Astrocyte (in vitro differentiated cells and primary cell): ENCODE measurements at regions not wholly inside any gene's neighbourhood (a gene's known extent, or its start where the extent isn't known, plus 50 kb on each side); places are given as distances from the start of the nearest gene placed in this dataset.

Experiments used
- DNase-seq: peaks from one replicate; pipeline ENCODE4 v3.0.0-alpha.2; 2010; ENCODE audit warnings: low read depth
- FAIRE-seq: peaks from 2 replicates; lab custom pipeline; 2011; peaks lifted over from hg19 to GRCh38; lab: Jason Lieb, UNC
- H2AFZ ChIP-seq: 2 replicates; pipeline ENCODE4 v1.6.0; 2012; ENCODE audit warnings: low read depth, low read length, inconsistent platforms
- H3K27ac ChIP-seq: 2 replicates; pipeline ENCODE4 v1.5.1; 2011; ENCODE audit warnings: low read depth, low read length, inconsistent platforms
- H3K27me3 ChIP-seq: 2 replicates; pipeline ENCODE4 v1.6.0; 2011; ENCODE audit warnings: low read length, inconsistent platforms; ENCODE audit not compliant: insufficient read depth
- H3K36me3 ChIP-seq: 2 replicates; pipeline ENCODE4 v1.5.1; 2011; ENCODE audit warnings: low read length, inconsistent platforms; ENCODE audit not compliant: insufficient read depth
- H3K4me1 ChIP-seq: 2 replicates; pipeline ENCODE4 v1.5.1; 2011; ENCODE audit warnings: low read length, inconsistent platforms; ENCODE audit not compliant: insufficient read depth
- H3K4me2 ChIP-seq: 2 replicates; pipeline ENCODE4 v1.6.0; 2012; ENCODE audit warnings: low read length, inconsistent platforms
- H3K4me3 ChIP-seq: 2 replicates; pipeline ENCODE4 v1.5.1; 2011; ENCODE audit warnings: low read depth, mild to moderate bottlenecking, low read length, inconsistent platforms; ENCODE audit not compliant: insufficient read depth
- H3K79me2 ChIP-seq: 2 replicates; pipeline ENCODE4 v1.6.0; 2012; ENCODE audit warnings: mild to moderate bottlenecking, low read length, inconsistent platforms; ENCODE audit not compliant: insufficient read depth
- H3K9ac ChIP-seq: 2 replicates; pipeline ENCODE4 v1.6.0; 2012; ENCODE audit warnings: mild to moderate bottlenecking, low read length, inconsistent platforms
- H3K9me3 ChIP-seq: 2 replicates; pipeline ENCODE4 v1.5.1; 2012; ENCODE audit warnings: low read depth, mild to moderate bottlenecking, low read length, inconsistent platforms; ENCODE audit not compliant: insufficient read depth
- H4K20me1 ChIP-seq: 2 replicates; pipeline ENCODE4 v1.6.0; 2012; ENCODE audit warnings: low read length, inconsistent platforms; ENCODE audit not compliant: insufficient read depth
- H3K27ac Mint-ChIP-seq: one replicate; pipeline ENCODE4 v1.8.0; 2021; ENCODE audit warnings: mild to moderate bottlenecking, mixed read lengths; ENCODE audit not compliant: unreplicated experiment
- H3K27me3 Mint-ChIP-seq: one replicate; pipeline ENCODE4 v1.8.0; 2021; ENCODE audit warnings: low read depth, mixed read lengths; ENCODE audit not compliant: unreplicated experiment
- H3K36me3 Mint-ChIP-seq: one replicate; pipeline ENCODE4 v1.8.0; 2021; ENCODE audit warnings: low read depth, mixed read lengths; ENCODE audit not compliant: unreplicated experiment
- H3K4me1 Mint-ChIP-seq: one replicate; pipeline ENCODE4 v1.8.0; 2021; ENCODE audit warnings: low read depth, mixed read lengths; ENCODE audit not compliant: unreplicated experiment
- H3K4me3 Mint-ChIP-seq: one replicate; pipeline ENCODE4 v1.8.0; 2021; ENCODE audit warnings: mild to moderate bottlenecking, moderate library complexity, mixed read lengths; ENCODE audit not compliant: unreplicated experiment
- H3K9me3 Mint-ChIP-seq: one replicate; pipeline ENCODE4 v1.8.0; 2021; ENCODE audit warnings: mild to moderate bottlenecking, mixed read lengths; ENCODE audit not compliant: unreplicated experiment
- CTCF ChIP-seq: IDR thresholded peaks from 2 replicates; pipeline ENCODE4 v1.5.1; 2011; ENCODE audit warnings: low read depth, mild to moderate bottlenecking, inconsistent platforms, low read length, moderate library complexity; ENCODE audit not compliant: insufficient read depth
- EZH2 ChIP-seq: IDR thresholded peaks from 2 replicates; pipeline ENCODE4 v1.6.1; 2012; ENCODE audit warnings: mild to moderate bottlenecking, low read length, inconsistent platforms; ENCODE audit not compliant: insufficient read depth

- FAIRE-seq (no peak), DNase-seq (no peak)
- Histone ChIP-seq H3K27me3 (no peaks in the 10 kb centered on the region), H3K9ac (no peak overlapping the region), H3K4me1 (no peaks in the 10 kb centered on the region), H3K4me3 (no peak overlapping the region), H3K79me2 (no peaks in the 10 kb centered on the region), H2AFZ (no peak overlapping the region), H3K36me3 (no peaks in the 10 kb centered on the region), H4K20me1 (no peaks in the 10 kb centered on the region), H3K4me2 (no peak overlapping the region), H3K27ac (no peak overlapping the region), H3K9me3 (peaks cover 2% of the 10 kb centered on the region)
- no peak overlapping the region for H3K27ac Mint-ChIP-seq
- no peaks in the 10 kb centered on the region for H3K4me1 Mint-ChIP-seq
- H3K9me3 Mint-ChIP-seq = peaks cover 15% of the 10 kb centered on the region
- no peaks in the 10 kb centered on the region for H3K27me3 Mint-ChIP-seq
- TF ChIP-seq CTCF (no peak), EZH2 (no peak)
- H3K36me3 Mint-ChIP-seq = no peaks in the 10 kb centered on the region
- H3K4me3 Mint-ChIP-seq = no peak overlapping the region
Measured at GRCh38 chr18:78303519-78304191, 676.0 kb upstream of the SALL3 start.

- Mint-ChIP-seq H3K9me3 (peaks cover 18% of the 10 kb centered on the region), H3K4me3 (no peak overlapping the region), H3K36me3 (no peaks in the 10 kb centered on the region), H3K27ac (no peak overlapping the region), H3K4me1 (no peaks in the 10 kb centered on the region), H3K27me3 (no peaks in the 10 kb centered on the region)
- Histone ChIP-seq H3K4me2 (no peak overlapping the region), H3K27ac (no peak overlapping the region), H2AFZ (no peak overlapping the region), H3K9ac (no peak overlapping the region), H3K4me3 (no peak overlapping the region), H4K20me1 (no peaks in the 10 kb centered on the region), H3K9me3 (peaks cover 2% of the 10 kb centered on the region), H3K36me3 (no peaks in the 10 kb centered on the region), H3K27me3 (no peaks in the 10 kb centered on the region), H3K79me2 (no peaks in the 10 kb centered on the region), H3K4me1 (no peaks in the 10 kb centered on the region)
- FAIRE-seq = no peak
- TF ChIP-seq CTCF (no peak), EZH2 (no peak)
- no peak for DNase-seq
Measured at GRCh38 chr18:78304192-78305164, 675.1 kb upstream of the SALL3 start.
